HL-60/S4 treated with phorbol 12-myristate 13-acetate at 8.2 ng/mL for 4 days and 3 days (cell line): ENCODE measurements at regions not wholly inside any gene's neighbourhood (a gene's known extent, or its start where the extent isn't known, plus 50 kb on each side); places are given as distances from the start of the nearest gene placed in this dataset.
"Not testable (repeated sequence)": the region's sequence is repeated elsewhere in the genome, so short reads cannot be mapped to it uniquely, and the experiment has no call there.

ENCODE experiments used
- in situ Hi-C: fragments of 300-500 bp; cut with MboI; formaldehyde crosslinking; loops from 2 replicates; pipeline ENCODE4 v1.15.0; 2022; ENCODE audit warnings: low sequenced_read_pairs

- in situ Hi-C loops = no loop called here
These were observed 146.2 kb downstream of the NFKBIZ start for GRCh38 chr3:101995371-101996046.

GRCh38 chr3:101996832-101997231 is 147.5 kb downstream of the NFKBIZ start:
- in situ Hi-C loops = no loop called here

GRCh38 chr3:101998256-101998926 is 149.1 kb downstream of the NFKBIZ start:
- in situ Hi-C loops = no loop called here

- in situ Hi-C loops = no loop called here
These were observed 150.0 kb downstream of the NFKBIZ start for GRCh38 chr3:101999177-101999779.

- in situ Hi-C loops = no loop called here
These were observed 151.4 kb downstream of the NFKBIZ start for GRCh38 chr3:102000620-102001209.

- in situ Hi-C loops = no loop called here
These were observed 152.7 kb downstream of the NFKBIZ start for GRCh38 chr3:102002056-102002455.

GRCh38 chr3:102004561-102004960 is 155.2 kb downstream of the NFKBIZ start:
- in situ Hi-C loops = no loop called here

GRCh38 chr3:102005551-102005950 is 156.2 kb downstream of the NFKBIZ start:
- in situ Hi-C loops = no loop called here

GRCh38 chr3:102006812-102007485 is 157.6 kb downstream of the NFKBIZ start:
- in situ Hi-C loops = no loop called here

GRCh38 chr3:102008436-102008835 is 159.1 kb downstream of the NFKBIZ start:
- in situ Hi-C loops = not testable (repeated sequence)

GRCh38 chr3:102016417-102016816 is 167.1 kb downstream of the NFKBIZ start:
- in situ Hi-C loops = no loop called here

GRCh38 chr3:102017784-102018183 is 168.5 kb downstream of the NFKBIZ start:
- in situ Hi-C loops = no loop called here

GRCh38 chr3:102018551-102018950 is 169.2 kb downstream of the NFKBIZ start:
- in situ Hi-C loops = no loop called here

GRCh38 chr3:102020735-102021134 is 171.4 kb downstream of the NFKBIZ start:
- in situ Hi-C loops = no loop called here

- in situ Hi-C loops = no loop called here
These were observed 175.1 kb downstream of the NFKBIZ start for GRCh38 chr3:102024270-102024904.

GRCh38 chr3:102025606-102026270 is 176.4 kb downstream of the NFKBIZ start:
- in situ Hi-C loops = no loop called here

- in situ Hi-C loops = no loop called here
These were observed 177.3 kb downstream of the NFKBIZ start for GRCh38 chr3:102026656-102027055.

GRCh38 chr3:102030661-102031060 is 181.3 kb downstream of the NFKBIZ start:
- in situ Hi-C loops = no loop called here

GRCh38 chr3:102031834-102032233 is 182.5 kb downstream of the NFKBIZ start:
- in situ Hi-C loops = no loop called here
